NCI-H2081 treated with DMSO at 0.1 percent for 48 hours (cell line): ENCODE measurements at regions not wholly inside any gene's neighbourhood (a gene's known extent, or its start where the extent isn't known, plus 50 kb on each side); places are given as distances from the start of the nearest gene placed in this dataset.
A peak's percentile ranks its signal among the peaks of the same experiment; 100 is the strongest.

Experiments used
- DNase-seq: peaks from one replicate; lab custom pipeline; 2025; lab: John Stamatoyannopoulos, UW

- no peak for DNase-seq
Measured at GRCh38 chr5:89470658-89471057, 587.7 kb upstream of the MEF2C start.

- DNase-seq: no peak
Measured at GRCh38 chr5:89458332-89458656, 575.3 kb upstream of the MEF2C start.

GRCh38 chr5:89457411-89458331 lies 574.7 kb upstream of the MEF2C start:
- DNase-seq: no peak

GRCh38 chr5:89452081-89452480 lies 569.1 kb upstream of the MEF2C start:
- DNase-seq: no peak

- DNase-seq: no peak
Measured at GRCh38 chr5:89451263-89451662, 568.3 kb upstream of the MEF2C start.

DNA sequence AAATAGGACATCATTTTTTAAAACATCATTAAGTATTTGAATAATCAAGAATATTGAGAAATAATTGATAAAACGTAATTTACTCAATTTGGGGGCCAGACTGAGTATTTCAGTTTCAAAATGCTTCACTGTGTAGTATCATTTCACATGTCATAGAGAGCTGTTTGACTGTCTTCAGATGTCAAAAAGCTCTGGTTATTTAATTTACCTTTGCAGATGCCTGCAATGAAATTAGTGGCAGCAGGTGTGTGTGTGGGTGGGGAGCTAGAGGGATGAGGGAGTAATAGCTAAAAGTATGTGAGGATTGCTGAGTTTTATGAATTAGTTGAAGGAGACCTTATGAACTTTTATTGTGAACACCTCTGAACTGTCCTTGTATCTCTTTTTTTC lies 567.2 kb upstream of the MEF2C start:
- DNase-seq: no peak

DNA sequence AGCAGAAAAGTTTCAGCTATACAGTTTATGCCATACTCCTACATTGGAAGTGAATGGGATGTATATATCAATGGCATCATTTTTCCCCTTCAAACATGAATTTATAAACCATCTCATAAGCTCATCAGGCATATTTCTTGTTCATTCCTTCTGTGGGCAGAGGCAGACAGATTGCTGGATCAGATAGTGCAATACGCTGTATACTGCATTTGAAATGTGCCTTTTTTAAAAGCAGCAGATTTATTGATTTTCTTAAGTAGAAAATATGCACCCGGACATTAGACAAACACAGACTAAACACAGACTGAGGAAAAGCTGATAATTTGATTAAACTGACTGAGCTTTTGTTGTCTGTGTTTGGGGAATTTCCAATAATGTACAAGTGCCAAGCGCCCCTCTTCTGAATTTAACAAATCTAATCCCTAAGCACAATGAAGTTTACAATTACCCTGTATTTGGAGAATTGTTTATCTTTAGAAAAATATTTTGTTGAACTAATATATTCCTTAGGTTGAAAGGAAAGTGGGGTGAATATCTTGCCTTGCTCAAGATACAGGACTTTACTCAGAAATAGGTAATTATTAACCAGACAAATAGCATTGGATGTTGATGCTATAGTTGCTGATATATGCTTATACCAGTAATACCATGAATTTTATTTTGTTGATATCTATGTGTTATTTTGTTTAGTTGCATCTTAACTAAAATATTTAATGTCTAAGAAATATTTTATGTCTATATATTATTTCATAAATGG lies 566.6 kb upstream of the MEF2C start:
- no peak for DNase-seq

GRCh38 chr5:89447027-89447426 lies 564.0 kb upstream of the MEF2C start:
- no peak for DNase-seq

GRCh38 chr5:89445106-89445745 lies 562.2 kb upstream of the MEF2C start:
- DNase-seq: no peak

- no peak for DNase-seq
Measured at GRCh38 chr5:89444088-89444487, 561.1 kb upstream of the MEF2C start.

GRCh38 chr5:89443508-89443907 lies 560.5 kb upstream of the MEF2C start:
- DNase-seq: no peak

DNA sequence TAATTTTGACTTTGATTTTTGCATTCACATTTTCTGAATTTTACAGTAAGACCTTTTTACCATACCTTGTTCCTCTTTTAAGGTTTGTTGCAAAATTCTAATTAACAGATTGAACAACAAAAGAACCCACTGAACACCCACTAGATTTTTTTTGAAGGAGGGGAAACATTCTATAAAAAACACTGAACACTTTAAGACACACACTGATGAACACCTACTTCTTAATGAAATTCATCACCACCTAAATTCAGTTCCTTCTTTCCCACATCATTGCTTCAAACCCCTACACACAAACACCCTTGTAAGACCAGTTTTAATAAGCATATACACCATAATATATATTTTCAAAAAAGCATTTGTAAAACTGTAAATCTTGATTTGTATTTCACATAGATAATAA lies 559.0 kb upstream of the MEF2C start:
- no peak for DNase-seq

DNA sequence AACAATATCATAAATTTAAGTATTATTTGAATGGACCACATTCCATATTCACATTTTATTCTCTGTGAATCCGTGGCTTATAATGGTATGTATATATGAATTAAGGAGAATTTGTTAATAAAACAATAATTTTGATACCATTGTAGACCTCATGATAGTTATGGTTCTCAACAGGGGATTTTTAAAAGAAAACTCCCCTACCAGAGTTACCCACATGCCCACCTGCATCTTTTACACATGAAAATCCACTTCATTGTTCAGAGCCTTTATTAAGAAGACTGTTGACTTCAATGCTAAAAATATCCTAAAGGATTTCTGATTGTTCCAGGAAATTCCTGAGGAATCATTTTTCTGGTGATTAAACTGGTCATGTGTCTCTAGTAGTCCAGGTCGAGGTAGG lies 557.7 kb upstream of the MEF2C start:
- DNase-seq: no peak

DNA sequence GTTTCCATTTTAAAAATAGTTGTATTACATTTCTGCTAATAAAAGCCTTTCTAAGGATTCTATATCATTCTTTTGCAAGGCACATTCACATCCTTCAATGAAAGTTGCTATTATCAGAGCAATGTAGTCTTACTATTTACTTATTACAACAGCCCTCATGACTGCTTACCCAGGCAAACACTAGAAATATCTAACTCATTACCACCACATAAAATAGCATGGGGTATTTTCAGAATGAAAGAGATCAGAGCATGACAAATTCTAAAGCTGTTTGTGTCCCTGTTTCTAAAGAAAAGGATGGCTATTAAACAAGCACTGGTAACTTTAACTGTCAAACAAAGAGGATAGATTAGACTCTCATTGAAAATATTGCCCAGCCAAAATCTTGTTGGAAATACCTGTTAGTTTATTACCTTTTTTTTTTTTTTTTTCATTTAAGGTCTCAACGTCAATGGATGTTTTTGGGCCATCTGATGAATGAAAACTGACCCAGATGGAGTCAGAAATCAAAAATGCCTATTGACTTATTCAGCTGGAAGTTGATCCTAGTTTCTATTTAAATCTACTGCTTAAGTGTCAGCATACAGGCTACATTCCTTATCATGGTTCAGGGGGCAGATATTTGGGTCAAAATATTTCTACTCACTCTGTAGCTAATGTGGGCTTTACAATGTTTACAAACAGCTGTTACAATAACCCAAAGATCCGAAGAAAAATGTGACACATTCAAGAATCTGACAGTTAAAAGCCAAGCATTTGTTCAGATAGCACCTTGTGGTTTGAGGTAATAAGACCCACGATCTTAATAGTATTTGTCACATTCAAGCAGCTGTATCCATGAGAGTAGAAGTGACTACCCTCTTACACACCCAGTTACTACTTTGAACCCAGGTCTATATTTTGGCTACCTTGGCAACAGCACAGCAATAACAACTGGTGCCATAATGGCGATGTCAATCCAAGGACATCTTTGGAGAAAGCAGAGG lies 554.8 kb upstream of the MEF2C start:
- DNase-seq: peak; percentile 15

DNA sequence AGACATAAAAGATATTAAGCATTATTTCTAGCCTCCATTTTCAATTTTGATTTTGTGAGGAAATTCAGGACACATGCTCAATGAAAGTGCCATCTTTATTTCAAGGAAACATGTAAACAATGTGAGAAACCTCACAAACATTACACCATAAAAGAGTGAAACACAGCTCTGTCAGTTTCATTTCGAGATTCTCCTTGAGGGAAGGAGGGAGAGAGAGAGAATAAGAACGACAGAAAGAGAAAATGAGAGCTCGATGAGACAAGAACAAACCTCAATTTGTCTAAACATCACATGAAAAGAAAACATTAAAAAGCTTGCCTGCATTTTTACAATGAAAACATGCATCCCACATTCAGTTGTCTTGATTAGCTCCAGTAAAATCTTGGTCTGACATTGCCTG lies 553.5 kb upstream of the MEF2C start:
- no peak for DNase-seq

DNA sequence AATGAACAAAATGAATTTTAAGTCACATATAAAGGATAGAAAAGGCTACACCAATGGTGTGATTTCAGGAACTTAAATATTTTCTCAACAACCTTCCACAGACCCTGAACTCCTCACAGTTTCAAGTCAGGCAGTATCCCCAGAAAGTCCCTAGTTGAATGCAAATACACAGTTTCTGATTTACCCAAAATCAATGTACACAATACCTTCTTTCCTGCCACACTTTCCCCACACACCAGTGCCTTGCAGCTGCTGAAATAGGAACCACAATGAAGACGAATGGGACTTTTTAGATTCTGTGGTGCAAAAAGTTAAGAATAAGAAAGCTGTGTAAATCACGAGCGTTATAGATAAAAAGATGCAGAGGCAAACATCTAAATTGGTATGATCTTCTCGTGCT lies 552.4 kb upstream of the MEF2C start:
- no peak for DNase-seq

DNA sequence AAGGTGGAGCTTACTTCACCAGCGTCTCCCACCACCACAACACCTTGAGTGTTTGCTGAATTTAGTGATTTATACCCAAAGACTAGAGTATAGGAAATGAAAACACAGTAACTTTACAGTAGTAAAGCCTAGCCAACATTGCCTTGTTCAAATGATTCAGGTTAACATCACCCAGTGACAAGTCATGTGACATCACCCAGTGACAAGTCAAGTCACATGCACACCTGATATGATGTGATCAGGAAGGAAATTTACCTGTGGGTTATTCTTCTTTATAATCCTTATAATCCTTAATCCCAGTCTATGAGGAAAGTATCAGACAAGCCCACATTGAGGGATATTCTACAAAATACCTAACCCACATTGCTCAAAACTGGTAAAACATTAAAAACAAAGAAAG lies 545.6 kb upstream of the MEF2C start:
- DNase-seq: no peak

DNA sequence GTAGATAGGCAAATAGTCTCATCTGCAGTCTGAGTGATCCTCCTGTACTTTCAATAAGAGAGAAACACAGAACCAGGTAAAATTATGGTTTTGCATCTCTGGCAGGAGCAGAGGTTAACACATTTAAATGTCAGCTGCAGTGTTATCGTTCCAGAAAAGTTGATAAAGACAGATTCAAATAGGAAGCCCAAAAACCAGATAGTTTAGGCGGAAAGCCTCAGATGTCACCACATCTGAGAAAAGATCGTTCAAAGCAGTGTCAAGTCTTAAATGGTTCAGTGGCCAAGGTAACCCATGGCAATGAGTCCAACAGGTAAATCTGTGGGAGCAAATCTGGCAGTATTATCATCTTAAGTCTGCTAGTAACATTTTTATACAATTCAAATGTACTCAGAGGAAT lies 542.1 kb upstream of the MEF2C start:
- no peak for DNase-seq

DNA sequence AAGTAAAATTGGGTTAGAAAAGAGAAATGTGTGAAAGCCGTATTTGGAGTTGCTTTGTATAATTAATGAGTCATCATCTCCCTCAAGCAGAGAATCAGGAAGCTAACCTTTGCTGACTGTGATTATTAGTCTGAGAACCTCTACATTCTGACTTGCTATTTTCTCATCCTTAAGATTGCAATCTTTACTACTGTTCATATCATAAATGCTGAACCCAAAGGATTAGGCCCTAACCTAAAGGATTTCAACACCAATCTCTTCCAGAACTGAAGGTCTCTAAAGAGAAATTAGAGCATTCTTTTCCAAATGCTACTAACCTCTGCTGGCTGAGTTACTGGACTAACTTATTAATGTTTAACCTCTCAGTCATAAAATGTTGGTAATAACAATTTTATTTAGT lies 538.1 kb upstream of the MEF2C start:
- DNase-seq: no peak

- no peak for DNase-seq
Measured at GRCh38 chr5:89418407-89419085, 535.6 kb upstream of the MEF2C start.

GRCh38 chr5:89417990-89418389 lies 535.0 kb upstream of the MEF2C start:
- DNase-seq: no peak
